Lower leg skin (tissue), 4 donors: ENCODE measurements at regions not wholly inside any gene's neighbourhood (a gene's known extent, or its start where the extent isn't known, plus 50 kb on each side); places are given as distances from the start of the nearest gene placed in this dataset.

Source experiments
- DNase-seq, 2 donors: peaks; one replicate each; pipeline ENCODE4 v3.0.0-alpha.2; 2019; ENCODE audit warnings: low spot score in 2 of 2
- H3K4me3 ChIP-seq: fragments of 200-600 bp; sonication (generic); 2 replicates; pipeline ENCODE4 v1.5.1; 2017; ENCODE audit warnings: mild to moderate bottlenecking, low read depth; ENCODE audit not compliant: poor library complexity, severe bottlenecking
- POLR2A ChIP-seq, 2 donors: fragments of 450-650 bp; IDR thresholded peaks; one replicate each; pipeline ENCODE4 v1.6.1; 2016 to 2017; ENCODE audit warnings: antibody characterized with exemption in 2 of 2, mild to moderate bottlenecking in 1 of 2, moderate library complexity in 1 of 2
- WGBS, 2 donors: methylation state at CpG; one replicate each; pipeline ENCODE4 v1.1.5; 2018; 5-methylcytosine and 5-hydroxymethylcytosine counted together
- intact Hi-C: fragments of 100-400 bp; cut with DNase I; formaldehyde crosslinking; loops from one replicate; pipeline ENCODE4 v1.15.0; 2023; ENCODE audit warnings: low total_unique reads
- TF ChIP-seq, protein P1 (sequence below), 3 donors: fragments of 450-650 bp; IDR thresholded peaks; one replicate each; pipeline ENCODE4 v1.5.1; 2016; ENCODE audit warnings: antibody characterized with exemption in 3 of 3, mild to moderate bottlenecking in 3 of 3, moderate library complexity in 2 of 3

GRCh38 chr2:58950795-58951462 lies 709.8 kb upstream of the FANCL start:
- DNase-seq: no peak
- no peak overlapping the region for H3K4me3 ChIP-seq
- intact Hi-C loops: no loop called here
- no peak for TF ChIP-seq POLR2A (IDR thresholded peaks at IDR 0.05)
- TF ChIP-seq, protein P1, sequence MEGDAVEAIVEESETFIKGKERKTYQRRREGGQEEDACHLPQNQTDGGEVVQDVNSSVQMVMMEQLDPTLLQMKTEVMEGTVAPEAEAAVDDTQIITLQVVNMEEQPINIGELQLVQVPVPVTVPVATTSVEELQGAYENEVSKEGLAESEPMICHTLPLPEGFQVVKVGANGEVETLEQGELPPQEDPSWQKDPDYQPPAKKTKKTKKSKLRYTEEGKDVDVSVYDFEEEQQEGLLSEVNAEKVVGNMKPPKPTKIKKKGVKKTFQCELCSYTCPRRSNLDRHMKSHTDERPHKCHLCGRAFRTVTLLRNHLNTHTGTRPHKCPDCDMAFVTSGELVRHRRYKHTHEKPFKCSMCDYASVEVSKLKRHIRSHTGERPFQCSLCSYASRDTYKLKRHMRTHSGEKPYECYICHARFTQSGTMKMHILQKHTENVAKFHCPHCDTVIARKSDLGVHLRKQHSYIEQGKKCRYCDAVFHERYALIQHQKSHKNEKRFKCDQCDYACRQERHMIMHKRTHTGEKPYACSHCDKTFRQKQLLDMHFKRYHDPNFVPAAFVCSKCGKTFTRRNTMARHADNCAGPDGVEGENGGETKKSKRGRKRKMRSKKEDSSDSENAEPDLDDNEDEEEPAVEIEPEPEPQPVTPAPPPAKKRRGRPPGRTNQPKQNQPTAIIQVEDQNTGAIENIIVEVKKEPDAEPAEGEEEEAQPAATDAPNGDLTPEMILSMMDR (IDR thresholded peaks at IDR 0.05): no peak
- WGBS, 2 donors: 76 to 81% methylated on average over 4 of the region's 4 CpGs

DNA sequence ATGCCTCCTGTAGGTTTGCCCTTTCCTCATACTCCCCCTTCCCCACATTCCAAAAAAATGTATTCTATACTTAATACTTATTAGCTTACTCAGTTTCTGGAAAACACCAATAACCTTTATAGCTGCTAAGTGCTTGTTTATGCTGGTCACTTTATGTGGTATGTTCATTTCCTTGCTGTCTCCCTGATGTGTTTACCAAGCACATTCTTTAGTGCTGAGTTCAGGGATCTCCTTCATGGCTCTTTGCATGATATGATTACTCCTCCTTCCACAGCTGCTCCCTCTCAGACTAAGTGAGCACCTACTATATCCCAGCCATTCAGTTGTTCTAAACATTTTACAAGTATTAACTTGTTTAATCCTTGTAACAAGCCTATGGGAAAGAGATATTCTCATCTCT lies 698.3 kb upstream of the FANCL start:
- DNase-seq: no peak
- H3K4me3 ChIP-seq: no peak overlapping the region
- TF ChIP-seq POLR2A (IDR thresholded peaks at IDR 0.05): no peak
- TF ChIP-seq, protein P1 (IDR thresholded peaks at IDR 0.05): no peak
- intact Hi-C loops: no loop called here

- no peak overlapping the region for H3K4me3 ChIP-seq
- intact Hi-C loops: no loop called here
- TF ChIP-seq, protein P1 (IDR thresholded peaks at IDR 0.05): no peak
- TF ChIP-seq POLR2A (IDR thresholded peaks at IDR 0.05): no peak
- WGBS, 2 donors: 93 to 96% methylated on average over 1 of the region's 1 CpG
- no peak for DNase-seq
Measured at GRCh38 chr2:58938988-58939387, 697.9 kb upstream of the FANCL start.

GRCh38 chr2:58932801-58933200 lies 691.7 kb upstream of the FANCL start:
- 83 to 87% methylated on average over 3 of the region's 3 CpGs for WGBS, 2 donors
- no peak overlapping the region for H3K4me3 ChIP-seq
- DNase-seq: no peak
- TF ChIP-seq, protein P1 (IDR thresholded peaks at IDR 0.05): no peak
- TF ChIP-seq POLR2A (IDR thresholded peaks at IDR 0.05): no peak
- intact Hi-C loops: no loop called here

DNA sequence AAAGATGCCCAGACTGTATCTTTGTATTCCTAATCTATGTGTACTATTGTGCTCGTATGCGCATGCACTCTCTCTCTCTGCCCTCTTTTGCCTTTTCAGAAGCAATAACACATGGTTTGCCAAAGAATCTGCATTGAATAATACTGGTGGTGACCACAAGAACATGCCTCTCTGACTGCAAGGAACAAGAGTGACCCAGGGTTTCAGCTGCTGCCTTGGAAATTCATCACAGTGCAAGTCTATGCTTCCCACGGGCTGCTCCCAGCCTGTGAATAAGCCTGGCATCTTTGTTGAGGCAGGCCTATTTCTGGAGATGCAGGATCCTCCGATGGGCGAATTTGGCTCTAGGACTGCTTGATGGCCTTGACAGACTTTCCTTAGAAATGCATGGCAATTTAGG lies 689.4 kb upstream of the FANCL start:
- intact Hi-C loops: no loop called here
- H3K4me3 ChIP-seq: no peak overlapping the region
- WGBS, 2 donors: 90% methylated on average over 5 of the region's 5 CpGs
- DNase-seq: no peak
- TF ChIP-seq, protein P1 (IDR thresholded peaks at IDR 0.05): no peak
- no peak for TF ChIP-seq POLR2A (IDR thresholded peaks at IDR 0.05)

DNA sequence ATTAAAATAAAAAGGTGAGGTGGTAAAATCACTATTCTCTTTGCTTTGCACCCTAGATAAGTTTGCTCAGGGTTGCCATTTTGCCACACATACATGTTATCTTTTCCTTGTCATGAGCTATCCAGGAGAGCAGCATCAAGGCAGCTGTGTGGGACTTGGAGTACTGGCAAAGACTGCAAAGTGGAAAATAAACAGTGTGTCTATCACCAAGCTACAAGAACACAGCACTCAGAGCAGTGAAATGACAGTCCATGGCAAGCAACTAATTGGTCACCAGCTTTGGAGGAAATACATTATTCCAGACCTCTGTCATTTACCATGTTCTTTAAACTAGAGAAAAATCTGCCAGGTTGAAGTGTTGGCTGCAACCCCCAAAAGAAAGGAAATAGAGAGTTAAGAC lies 687.8 kb upstream of the FANCL start:
- H3K4me3 ChIP-seq: no peak overlapping the region
- DNase-seq: no peak
- TF ChIP-seq, protein P1 (IDR thresholded peaks at IDR 0.05): no peak
- TF ChIP-seq POLR2A (IDR thresholded peaks at IDR 0.05): no peak
- intact Hi-C loops: no loop called here
